ENCODE measurements at regions not wholly inside any gene's neighbourhood (a gene's known extent, or its start where the extent isn't known, plus 50 kb on each side); places are given as distances from the start of the nearest gene placed in this dataset.

DNA sequence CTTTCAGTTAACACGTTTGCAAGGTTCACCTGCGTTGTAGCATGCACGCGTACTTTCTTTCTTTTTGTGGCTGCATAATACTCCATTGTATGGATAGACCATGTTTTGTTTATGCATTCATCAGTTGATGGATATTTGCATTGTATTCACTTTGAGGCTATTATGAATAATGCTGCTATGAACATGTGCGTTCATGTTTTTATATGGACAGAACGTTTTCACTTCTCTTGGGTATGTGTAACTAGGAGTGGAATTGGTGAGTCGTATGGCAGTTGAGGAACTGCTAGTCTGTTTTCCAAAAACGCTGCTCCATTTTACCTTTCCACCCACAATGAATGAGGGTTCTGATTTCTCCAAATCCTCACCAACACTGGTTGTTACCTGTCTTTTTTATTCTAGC lies 244.3 kb downstream of the GLI2 start:
- DNase-seq = no peak

DNA sequence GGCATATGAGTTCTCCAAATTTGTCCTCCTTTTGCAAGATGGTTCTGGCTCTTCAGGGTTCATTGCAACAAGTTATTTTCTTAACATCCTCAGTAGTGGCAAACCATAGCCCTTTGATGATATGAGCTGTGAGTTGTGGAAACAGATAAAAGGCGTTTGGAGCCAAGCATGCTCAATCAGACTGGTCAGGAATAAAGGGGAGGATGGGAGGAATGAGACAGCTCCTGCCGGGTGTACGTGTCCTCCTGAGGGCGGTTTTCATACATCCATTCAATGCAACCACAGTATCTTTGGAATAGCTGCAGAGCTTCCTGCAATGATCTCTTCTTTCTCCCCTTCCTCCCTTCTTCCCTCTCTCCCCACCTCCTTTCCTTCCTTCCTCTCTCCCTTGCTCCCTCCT lies 245.8 kb downstream of the GLI2 start:
- no peak for DNase-seq

DNA sequence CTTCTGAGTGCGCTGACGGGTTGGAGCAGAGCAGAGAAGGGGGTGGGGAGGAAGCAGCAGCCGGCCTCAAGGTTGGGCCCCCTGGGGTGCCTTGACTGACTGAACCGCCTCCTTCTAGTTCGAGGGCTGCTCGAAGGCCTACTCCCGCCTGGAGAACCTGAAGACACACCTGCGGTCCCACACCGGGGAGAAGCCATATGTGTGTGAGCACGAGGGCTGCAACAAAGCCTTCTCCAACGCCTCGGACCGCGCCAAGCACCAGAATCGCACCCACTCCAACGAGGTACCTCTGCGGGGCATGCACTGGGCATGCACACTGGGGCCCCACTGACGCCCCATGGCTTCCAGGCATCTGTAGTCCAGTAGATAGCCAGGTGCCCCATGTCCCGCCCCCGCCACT lies 246.9 kb downstream of the GLI2 start:
- DNase-seq = no peak

DNA sequence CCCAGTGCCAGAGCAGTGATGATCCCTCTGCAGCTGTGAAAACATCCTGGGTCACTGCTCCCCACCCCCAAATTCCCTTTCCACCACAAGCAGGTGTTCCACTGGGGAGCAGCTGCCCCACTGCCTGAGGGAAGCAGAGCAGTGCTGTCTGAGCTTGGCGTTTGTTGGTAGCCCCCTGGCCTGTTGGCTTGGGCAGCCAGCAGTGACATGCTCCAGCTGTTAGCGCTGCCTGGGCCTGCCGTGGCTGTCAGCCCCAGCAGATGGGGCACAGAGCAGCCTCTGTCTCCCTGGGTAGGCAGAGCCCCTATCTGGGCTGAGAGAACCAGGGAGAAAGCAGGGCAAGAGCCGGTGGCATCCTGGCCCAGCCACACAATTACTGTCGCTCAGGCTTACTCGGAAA lies 247.7 kb downstream of the GLI2 start:
- no peak for DNase-seq

DNA sequence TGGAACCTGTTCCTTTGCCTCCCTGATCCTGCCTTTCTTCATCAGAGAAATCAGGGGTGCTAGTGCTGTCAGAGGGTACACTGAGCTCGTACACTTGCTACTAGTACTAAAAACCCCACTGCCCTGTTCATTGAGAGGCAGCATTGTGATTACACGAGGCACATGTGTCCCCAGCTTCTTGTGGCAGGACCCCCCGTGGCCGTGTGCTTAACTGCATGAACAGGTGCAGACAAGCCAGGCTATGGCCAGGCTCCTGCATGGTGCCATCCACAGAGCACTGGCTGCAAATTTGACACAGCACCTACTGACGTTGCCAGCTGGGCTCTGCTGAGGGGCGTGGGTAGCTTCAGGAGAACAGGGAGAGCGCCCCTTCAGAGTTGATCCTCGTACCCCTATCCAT lies 248.4 kb downstream of the GLI2 start:
- DNase-seq = no peak

DNA sequence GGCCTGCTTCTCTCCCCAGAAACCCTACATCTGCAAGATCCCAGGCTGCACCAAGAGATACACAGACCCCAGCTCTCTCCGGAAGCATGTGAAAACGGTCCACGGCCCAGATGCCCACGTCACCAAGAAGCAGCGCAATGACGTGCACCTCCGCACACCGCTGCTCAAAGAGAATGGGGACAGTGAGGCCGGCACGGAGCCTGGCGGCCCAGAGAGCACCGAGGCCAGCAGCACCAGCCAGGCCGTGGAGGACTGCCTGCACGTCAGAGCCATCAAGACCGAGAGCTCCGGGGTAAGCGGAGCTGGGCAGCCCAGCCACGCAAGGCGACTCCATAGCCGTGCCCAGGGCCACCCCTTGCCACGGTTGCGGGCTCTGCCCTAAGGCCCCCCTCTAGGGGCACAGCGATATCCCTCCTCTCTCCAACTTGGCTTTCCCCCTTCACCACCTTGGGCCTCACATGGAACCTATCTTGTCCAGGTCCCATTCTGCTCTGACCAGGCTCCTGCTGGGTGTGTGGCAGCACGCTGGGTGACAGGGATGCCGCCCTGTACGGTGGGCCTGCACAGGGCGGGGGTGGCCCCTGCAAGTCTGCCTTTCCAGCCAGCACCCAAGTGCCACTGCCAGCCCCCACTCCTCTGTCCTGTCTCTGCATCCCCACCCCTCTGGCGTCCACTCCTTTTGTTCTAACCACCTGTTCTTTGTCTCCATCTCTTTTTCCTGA lies 248.9 kb downstream of the GLI2 start:
- DNase-seq = no peak

DNA sequence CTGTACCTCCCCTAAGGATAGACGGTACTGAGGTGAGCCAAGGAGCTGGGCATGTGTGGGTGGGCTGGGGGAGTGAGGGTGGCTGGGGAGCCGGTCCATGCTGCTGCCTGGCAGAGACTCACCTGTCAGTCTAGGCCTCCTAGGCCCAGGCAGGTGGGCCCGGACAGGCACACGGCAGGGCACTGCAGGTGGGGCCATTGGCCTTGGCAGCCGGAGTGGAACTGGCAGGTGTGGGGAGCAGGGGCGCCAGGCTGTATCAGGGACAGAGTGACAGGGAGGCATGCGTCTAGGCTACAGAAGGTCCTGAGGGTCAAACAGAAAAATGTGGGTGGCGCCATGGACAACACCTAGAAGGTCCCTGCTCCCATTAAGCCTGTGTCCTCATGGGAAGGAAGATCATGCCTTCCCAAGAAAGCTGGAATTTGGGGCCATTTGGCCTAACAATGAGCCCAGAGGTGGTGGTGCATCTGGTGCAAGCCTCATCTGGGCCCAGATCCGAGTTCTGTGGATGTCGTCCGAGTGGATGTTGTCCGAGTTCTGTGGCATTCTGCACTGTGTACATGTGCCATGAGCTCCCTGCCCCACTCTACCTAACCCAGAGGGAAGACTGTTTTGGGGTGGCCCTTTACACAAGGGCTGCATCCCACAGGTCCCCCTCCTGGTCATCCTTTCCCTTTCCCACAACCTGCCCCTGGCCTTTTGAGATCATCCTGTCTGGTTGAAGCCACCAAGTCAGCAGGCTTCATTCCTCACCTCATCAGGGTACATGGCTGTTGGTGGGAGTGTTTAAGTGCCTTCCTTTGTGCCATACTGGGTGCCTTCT lies 249.7 kb downstream of the GLI2 start:
- no peak for DNase-seq

DNA sequence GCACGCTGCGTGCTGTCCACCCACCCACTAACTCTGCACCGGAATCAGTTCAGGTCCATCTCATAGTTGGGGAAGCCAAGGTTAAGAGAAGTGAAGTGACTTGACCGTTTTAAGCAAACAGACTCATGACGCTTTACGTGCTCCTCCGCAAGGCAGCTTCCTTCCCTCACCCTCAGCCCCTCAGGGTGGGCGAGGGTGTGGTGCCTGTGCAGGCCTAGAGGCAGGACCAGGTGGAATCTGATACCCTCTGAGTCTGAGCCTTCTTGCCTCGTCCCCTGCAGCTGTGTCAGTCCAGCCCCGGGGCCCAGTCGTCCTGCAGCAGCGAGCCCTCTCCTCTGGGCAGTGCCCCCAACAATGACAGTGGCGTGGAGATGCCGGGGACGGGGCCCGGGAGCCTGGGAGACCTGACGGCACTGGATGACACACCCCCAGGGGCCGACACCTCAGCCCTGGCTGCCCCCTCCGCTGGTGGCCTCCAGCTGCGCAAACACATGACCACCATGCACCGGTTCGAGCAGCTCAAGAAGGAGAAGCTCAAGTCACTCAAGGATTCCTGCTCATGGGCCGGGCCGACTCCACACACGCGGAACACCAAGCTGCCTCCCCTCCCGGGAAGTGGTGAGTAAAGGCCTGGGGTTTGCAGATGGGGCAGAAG lies 250.5 kb downstream of the GLI2 start:
- no peak for DNase-seq

DNA sequence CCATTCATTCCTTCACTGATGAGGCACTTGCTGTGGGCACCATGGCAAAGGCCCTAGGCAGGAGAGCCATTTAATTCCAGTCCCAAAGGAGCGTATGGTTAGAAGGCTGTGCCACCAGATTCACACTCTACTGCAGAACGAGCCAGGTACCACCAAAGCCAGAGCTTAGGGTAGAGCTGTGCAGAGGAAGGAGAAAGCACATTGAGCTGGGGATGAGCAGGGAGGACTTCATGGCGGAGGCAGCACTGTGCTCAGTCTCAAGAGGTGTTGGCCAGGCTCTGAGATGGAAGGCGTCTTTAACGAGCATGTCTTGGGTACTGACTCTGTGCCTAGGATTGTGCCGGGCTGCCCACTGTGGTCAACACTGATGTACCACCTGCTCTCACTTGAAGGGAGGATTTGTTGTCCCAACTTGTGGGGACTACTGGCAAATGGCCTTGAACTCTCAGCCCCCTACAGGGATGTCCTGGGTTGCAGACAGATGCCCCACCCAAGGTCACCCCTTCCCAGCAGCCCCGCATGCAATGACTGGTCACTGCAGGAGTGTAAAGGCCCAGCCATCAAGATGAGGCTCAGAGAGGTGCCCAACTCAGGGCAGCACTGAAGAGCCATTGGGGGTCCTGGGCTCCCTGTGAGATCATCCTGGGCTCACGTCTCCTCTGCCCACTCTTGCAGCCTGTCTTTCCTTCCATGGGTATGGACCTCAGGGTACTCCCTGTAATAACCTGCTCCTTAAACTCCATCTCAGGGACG lies 251.4 kb downstream of the GLI2 start:
- no peak for DNase-seq

DNA sequence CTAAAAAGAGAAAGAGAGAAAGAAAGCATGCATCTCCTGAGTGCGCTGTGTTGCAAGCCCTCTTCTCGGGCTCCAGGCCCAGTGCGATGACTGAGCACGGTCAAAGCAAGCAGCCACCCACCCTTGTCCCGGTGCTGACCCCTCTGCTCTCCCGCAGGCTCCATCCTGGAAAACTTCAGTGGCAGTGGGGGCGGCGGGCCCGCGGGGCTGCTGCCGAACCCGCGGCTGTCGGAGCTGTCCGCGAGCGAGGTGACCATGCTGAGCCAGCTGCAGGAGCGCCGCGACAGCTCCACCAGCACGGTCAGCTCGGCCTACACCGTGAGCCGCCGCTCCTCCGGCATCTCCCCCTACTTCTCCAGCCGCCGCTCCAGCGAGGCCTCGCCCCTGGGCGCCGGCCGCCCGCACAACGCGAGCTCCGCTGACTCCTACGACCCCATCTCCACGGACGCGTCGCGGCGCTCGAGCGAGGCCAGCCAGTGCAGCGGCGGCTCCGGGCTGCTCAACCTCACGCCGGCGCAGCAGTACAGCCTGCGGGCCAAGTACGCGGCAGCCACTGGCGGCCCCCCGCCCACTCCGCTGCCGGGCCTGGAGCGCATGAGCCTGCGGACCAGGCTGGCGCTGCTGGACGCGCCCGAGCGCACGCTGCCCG lies 252.5 kb downstream of the GLI2 start:
- DNase-seq = no peak

DNA sequence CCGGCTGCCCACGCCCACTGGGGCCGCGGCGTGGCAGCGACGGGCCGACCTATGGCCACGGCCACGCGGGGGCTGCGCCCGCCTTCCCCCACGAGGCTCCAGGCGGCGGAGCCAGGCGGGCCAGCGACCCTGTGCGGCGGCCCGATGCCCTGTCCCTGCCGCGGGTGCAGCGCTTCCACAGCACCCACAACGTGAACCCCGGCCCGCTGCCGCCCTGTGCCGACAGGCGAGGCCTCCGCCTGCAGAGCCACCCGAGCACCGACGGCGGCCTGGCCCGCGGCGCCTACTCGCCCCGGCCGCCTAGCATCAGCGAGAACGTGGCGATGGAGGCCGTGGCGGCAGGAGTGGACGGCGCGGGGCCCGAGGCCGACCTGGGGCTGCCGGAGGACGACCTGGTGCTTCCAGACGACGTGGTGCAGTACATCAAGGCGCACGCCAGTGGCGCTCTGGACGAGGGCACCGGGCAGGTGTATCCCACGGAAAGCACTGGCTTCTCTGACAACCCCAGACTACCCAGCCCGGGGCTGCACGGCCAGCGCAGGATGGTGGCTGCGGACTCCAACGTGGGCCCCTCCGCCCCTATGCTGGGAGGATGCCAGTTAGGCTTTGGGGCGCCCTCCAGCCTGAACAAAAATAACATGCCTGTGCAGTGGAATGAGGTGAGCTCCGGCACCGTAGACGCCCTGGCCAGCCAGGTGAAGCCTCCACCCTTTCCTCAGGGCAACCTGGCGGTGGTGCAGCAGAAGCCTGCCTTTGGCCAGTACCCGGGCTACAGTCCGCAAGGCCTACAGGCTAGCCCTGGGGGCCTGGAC lies 253.2 kb downstream of the GLI2 start:
- DNase-seq = no peak

DNA sequence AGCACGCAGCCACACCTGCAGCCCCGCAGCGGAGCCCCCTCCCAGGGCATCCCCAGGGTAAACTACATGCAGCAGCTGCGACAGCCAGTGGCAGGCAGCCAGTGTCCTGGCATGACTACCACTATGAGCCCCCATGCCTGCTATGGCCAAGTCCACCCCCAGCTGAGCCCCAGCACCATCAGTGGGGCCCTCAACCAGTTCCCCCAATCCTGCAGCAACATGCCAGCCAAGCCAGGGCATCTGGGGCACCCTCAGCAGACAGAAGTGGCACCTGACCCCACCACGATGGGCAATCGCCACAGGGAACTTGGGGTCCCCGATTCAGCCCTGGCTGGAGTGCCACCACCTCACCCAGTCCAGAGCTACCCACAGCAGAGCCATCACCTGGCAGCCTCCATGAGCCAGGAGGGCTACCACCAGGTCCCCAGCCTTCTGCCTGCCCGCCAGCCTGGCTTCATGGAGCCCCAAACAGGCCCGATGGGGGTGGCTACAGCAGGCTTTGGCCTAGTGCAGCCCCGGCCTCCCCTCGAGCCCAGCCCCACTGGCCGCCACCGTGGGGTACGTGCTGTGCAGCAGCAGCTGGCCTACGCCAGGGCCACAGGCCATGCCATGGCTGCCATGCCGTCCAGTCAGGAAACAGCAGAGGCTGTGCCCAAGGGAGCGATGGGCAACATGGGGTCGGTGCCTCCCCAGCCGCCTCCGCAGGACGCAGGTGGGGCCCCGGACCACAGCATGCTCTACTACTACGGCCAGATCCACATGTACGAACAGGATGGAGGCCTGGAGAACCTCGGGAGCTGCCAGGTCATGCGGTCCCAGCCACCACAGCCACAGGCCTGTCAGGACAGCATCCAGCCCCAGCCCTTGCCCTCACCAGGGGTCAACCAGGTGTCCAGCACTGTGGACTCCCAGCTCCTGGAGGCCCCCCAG lies 254.1 kb downstream of the GLI2 start:
- DNase-seq = no peak

DNA sequence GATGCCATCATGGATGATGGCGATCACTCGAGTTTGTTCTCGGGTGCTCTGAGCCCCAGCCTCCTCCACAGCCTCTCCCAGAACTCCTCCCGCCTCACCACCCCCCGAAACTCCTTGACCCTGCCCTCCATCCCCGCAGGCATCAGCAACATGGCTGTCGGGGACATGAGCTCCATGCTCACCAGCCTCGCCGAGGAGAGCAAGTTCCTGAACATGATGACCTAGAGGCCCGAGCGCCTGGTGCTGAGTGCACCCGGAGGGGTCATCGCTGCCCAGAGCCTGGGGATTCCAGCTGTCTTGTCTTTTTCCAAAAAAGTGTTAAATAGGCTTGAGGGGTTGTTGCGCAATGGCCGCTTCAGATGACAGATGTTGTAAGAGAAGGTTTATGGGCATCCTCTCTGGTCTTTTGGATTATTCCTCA lies 254.8 kb downstream of the GLI2 start:
- no peak for DNase-seq

DNA sequence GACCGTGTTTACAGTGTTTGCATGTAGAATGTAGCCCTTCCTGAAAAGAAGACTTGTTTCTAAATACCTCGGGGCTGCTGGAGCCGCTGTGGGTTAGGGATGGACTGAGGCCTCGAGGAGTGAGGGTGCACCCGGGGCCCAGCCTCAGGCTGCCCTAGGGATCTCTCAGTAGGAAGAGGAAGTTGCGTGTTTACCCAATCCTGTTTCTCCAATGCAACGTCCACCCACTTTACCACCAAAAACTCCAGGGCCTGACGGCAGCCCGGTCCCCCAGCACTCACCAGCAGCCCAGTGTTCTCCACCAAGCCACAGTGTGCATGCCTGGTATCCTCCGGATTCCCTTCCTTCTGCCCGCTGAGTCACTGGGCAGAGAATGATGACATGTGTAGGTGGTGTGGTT lies 255.8 kb downstream of the GLI2 start:
- DNase-seq = no peak

DNA sequence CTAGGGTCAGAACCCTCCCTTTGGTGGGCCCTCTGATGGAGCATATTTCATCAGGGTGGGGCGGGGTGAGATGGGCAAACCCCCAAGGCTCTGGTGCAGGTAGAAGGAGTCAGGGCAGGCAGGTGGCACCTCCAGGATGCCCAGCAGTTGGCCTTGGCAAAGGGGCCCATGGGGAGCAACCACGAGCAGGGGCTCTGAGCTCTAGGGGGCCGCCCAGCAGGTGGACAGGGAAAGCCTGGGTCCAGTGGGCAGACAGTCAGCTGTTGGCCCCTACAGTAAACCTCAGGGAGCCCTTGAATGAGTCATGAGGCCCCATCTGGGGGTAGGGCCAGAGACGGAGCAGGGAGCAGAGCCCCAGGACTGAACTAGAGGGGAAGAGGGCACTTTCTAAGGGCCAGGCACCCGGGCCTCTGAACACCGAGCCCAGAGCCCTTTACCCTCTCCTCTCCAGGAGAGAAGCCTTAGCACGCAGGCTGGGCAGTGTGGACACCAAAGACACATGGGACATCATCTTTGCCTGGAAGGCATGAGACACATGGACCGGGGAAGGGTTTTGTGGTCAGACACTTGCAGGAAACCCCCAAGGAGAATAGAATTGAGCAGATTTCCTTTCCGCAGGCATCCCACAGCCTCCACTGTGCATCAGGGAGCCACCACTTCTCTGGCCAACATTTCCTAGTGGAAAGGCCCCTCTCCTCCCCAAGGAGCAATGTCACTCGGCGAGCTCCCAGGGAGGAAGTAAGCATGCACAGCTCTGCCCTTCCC lies 257.3 kb downstream of the GLI2 start:
- no peak for DNase-seq

DNA sequence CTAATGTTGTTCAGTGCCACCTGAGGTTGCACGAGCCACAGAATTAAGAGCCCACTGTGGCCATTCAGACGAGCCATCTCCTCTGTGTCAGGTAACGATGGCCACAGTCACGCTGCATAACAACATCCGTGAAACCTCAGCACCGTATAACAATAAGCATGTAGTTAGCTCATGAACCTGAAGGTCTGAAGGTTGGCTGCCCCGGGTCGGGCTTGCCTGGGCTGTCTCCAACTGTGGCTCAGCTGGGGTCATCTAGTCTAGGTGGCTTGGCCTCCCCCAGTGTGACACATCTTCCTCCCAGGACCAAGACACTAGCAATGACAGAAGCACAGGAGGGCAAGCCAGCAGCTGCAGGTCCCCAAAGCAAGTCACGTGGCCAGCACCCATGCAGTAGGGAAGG lies 258.0 kb downstream of the GLI2 start:
- no peak for DNase-seq

DNA sequence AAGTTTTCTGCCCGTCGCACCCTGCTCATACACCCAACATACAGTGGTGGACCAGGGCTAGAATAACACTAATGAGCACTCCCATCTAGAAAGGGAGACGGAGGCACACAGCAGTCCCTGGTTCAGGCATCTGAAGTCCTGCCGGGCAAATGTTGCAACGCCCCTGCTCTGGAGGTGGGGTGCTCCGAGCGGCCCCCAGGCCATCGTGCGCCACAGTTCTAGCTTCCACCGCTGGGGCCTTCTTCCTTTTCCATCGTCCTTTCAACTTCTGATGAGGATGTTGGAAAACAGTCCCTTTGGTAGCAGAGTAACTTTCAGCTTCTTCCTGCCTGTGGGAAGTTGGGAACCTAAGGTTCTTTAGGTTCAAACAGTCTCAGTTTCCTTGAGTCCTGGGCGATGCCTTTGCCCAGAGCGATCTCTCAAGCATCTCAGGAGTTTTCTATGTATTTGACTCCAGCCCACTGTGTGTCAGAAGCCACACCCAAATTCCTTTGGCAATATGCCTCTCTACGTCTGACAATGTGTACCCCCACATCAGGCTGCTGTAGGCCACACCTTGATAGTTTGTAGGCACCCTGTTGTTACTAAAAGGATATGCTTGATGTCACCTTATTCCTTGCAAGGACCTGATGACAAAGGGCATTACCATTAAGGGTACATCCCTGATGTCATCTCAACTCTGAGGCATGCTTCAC lies 258.8 kb downstream of the GLI2 start:
- no peak for DNase-seq

DNA sequence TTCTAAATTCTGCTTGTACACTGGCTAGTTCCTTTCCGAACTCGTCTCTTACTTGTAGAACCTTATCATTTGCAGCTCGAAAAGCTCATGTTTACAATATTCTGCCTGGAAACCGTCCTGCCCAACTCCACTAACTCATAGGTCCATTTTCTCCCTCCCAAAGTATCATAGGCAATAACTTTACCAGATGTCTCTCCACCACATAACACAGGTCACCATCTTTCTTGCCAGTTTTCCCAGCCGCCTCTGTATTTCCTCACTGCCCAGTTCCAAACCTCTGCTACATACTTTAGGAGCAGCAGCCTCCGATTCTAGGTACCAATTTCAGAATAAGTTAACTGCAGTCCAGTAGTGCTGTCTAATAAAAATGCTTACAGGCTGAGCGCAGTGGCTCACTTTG lies 259.5 kb downstream of the GLI2 start:
- DNase-seq = no peak

DNA sequence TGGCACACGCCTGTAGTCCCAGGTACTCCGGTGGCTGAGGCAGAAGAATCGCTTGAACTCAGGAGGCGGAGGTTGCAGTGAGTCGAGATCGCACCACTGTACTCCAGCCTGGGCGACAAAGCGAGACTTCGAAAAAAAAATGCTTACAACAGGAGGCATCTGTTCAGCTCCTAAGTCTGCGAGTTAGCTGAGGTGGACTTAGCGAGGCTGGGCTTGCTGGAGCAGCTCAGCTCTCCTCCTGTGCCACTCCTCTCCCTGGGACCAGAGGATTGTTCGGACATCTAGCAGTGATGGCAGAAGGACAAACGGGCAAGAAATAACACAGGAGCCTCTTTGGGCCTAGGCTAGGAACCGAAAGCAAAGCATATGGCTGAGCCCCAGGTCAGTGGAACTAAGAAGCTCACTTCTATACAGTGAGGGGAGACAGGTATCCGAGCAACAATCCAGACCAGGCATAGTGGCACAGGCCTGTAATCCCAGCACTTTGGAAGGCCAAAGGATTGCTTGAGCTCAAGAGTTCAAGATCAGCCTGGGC lies 260.1 kb downstream of the GLI2 start:
- DNase-seq = no peak

Measured in NCI-H1048 (cell line).